ENCODE measurements at regions not wholly inside any gene's neighbourhood (a gene's known extent, or its start where the extent isn't known, plus 50 kb on each side); places are given as distances from the start of the nearest gene placed in this dataset.

- no peaks in the 10 kb centered on the region for H4K20me1 ChIP-seq (replicated peaks; ENCODE audit: insufficient read depth)
- TF ChIP-seq REST (IDR thresholded peaks at IDR 0.05; ENCODE audit: unreplicated experiment) = no peak
- TF ChIP-seq NANOG (IDR thresholded peaks at IDR 0.05; ENCODE audit: borderline replicate concordance) = no peak
- H3K27ac ChIP-seq (ENCODE audit: low read depth) = no peak overlapping the region
- no peaks in the 10 kb centered on the region for H3K79me2 ChIP-seq (replicated peaks; ENCODE audit: insufficient read depth)
- no peaks in the 10 kb centered on the region for H3F3A ChIP-seq (replicated peaks; ENCODE audit: low read depth)
- no peak overlapping the region for H2AFZ ChIP-seq
- peaks cover 6% of the 10 kb centered on the region; the same call in 2 of the 3 replicates for H3K36me3 Mint-ChIP-seq (ENCODE audit: low read depth)
- H3K9me3 Mint-ChIP-seq = peaks cover 75% of the 10 kb centered on the region
- no peaks in the 10 kb centered on the region for H3K36me3 ChIP-seq (ENCODE audit: insufficient read depth)
- no peaks in the 10 kb centered on the region for H3K4me1 ChIP-seq (ENCODE audit: insufficient read depth)
- no peak overlapping the region for H3K4me3 Mint-ChIP-seq
- H3K4me3 ChIP-seq = no peak overlapping the region
- no peaks in the 10 kb centered on the region for H3K27me3 ChIP-seq (ENCODE audit: insufficient read depth)
- DNase-seq (ENCODE audit: low spot score) (no peak), ATAC-seq (no peak)
- H3K9me2 ChIP-seq (ENCODE audit: insufficient read depth) = no peaks in the 10 kb centered on the region
- no peak overlapping the region for H3K27ac Mint-ChIP-seq
- peaks cover 3% of the 10 kb centered on the region for H3K27me3 Mint-ChIP-seq (ENCODE audit: insufficient read depth, low read depth, poor library complexity)
- H3K4me2 ChIP-seq = no peak overlapping the region
- H3K4me1 Mint-ChIP-seq = no peaks in the 10 kb centered on the region
Observed at GRCh38 chr16:7132465-7132864, 200.2 kb upstream of the RBFOX1 start.

GRCh38 chr16:7124701-7125100 lies 207.9 kb upstream of the RBFOX1 start:
- DNase-seq (ENCODE audit: low spot score) (no peak), ATAC-seq (no peak)
- Mint-ChIP-seq H3K9me3 (peaks cover 63% of the 10 kb centered on the region), H3K4me3 (no peak overlapping the region), H3K4me1 (peaks cover 5% of the 10 kb centered on the region; the same call in 1 of the 3 replicates), H3K27ac (no peak overlapping the region), H3K36me3 (ENCODE audit: low read depth) (peaks cover 9% of the 10 kb centered on the region; the same call in 2 of the 3 replicates), H3K27me3 (ENCODE audit: insufficient read depth, low read depth, poor library complexity) (no peaks in the 10 kb centered on the region)
- Histone ChIP-seq H3K4me1 (ENCODE audit: insufficient read depth) (no peaks in the 10 kb centered on the region), H3K36me3 (ENCODE audit: insufficient read depth) (no peaks in the 10 kb centered on the region), H4K20me1 (replicated peaks; ENCODE audit: insufficient read depth) (no peaks in the 10 kb centered on the region), H3K4me2 (no peak overlapping the region), H2AFZ (no peak overlapping the region), H3K27ac (ENCODE audit: low read depth) (no peak overlapping the region), H3K27me3 (ENCODE audit: insufficient read depth) (no peaks in the 10 kb centered on the region), H3K9me2 (ENCODE audit: insufficient read depth) (no peaks in the 10 kb centered on the region), H3K79me2 (replicated peaks; ENCODE audit: insufficient read depth) (no peaks in the 10 kb centered on the region), H3K4me3 (no peak overlapping the region), H3F3A (replicated peaks; ENCODE audit: low read depth) (no peaks in the 10 kb centered on the region)
- TF ChIP-seq ETS1 (IDR thresholded peaks at IDR 0.05) (no peak), EZH2phosphoT487 (IDR thresholded peaks at IDR 0.05; ENCODE audit: unreplicated experiment) (no peak), JUNB (IDR thresholded peaks at IDR 0.05; ENCODE audit: unreplicated experiment) (no peak), CREB1 (CRISPR knock-in tag; IDR thresholded peaks at IDR 0.05; ENCODE audit: low read depth) (no peak), STAT1 (IDR thresholded peaks at IDR 0.05; ENCODE audit: unreplicated experiment) (no peak), ZNF462 (CRISPR knock-in tag; IDR thresholded peaks at IDR 0.05) (no peak), ZNF331 (CRISPR knock-in tag; IDR thresholded peaks at IDR 0.05; ENCODE audit: low read depth) (no peak), POLR2AphosphoS5 (IDR thresholded peaks at IDR 0.05; ENCODE audit: low read depth) (no peak), EZH2 (IDR thresholded peaks at IDR 0.05; ENCODE audit: low read depth, unreplicated experiment) (no peak)
